ES-I3 (cell line): ENCODE measurements at regions not wholly inside any gene's neighbourhood (a gene's known extent, or its start where the extent isn't known, plus 50 kb on each side); places are given as distances from the start of the nearest gene placed in this dataset.
"Not testable (repeated sequence)": the region's sequence is repeated elsewhere in the genome, so short reads cannot be mapped to it uniquely, and the experiment has no call there.

Source experiments
- H3K36me3 ChIP-seq: 2 replicates; pipeline ENCODE4 v1.6.1; 2013; ENCODE audit warnings: mild to moderate bottlenecking, low read length, control low read depth, moderate library complexity; ENCODE audit not compliant: insufficient read depth
- H3K4me1 ChIP-seq: 2 replicates; pipeline ENCODE4 v1.6.1; 2013; ENCODE audit warnings: mild to moderate bottlenecking, control low read depth, low read length; ENCODE audit not compliant: insufficient read depth
- H3K9ac ChIP-seq: 2 replicates; pipeline ENCODE4 v1.6.1; 2013; ENCODE audit warnings: low read depth, mild to moderate bottlenecking, low read length, moderate library complexity
- H3K9me3 ChIP-seq: 2 replicates; pipeline ENCODE4 v1.6.1; 2013; ENCODE audit warnings: mild to moderate bottlenecking, low read length, moderate library complexity; ENCODE audit not compliant: control insufficient read depth, insufficient read depth

DNA sequence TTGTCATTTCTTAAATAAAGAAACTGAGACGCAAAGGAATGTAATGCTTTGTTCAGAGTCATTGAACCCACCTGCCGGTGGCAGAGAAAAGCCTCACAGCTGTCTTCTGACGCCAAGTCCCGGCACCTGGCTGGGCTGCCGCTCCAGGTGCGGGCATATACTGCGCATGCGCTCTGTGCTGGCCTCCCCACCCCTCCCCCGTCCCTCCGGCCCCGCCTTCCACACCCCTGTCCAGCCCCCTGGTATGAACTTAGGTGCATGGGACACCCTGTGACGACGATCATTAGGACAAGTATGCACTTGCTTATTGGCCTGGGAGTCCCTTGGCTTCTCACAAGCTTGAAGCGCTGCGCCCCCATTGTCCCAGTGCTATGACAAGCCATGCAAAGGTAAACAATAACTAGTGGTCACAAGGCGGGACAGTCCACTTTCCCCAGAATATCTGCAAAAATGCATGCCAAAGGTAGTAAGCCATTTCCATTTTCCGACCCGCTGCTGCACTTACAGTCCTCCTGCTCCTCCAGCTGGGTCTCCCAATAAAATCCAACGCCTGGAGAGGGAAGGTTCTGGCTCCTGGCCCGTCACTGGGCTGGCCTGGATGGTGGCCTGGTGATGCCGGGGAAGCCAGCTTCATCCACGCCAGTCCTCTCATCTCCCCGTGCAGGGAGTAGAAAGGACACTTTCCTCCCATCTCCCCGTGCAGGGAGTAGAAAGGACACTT lies 100.4 kb downstream of the PSMG1 start:
- H3K9ac ChIP-seq = no peak overlapping the region
- no peaks in the 10 kb centered on the region for H3K4me1 ChIP-seq
- no peaks in the 10 kb centered on the region for H3K9me3 ChIP-seq
- no peaks in the 10 kb centered on the region for H3K36me3 ChIP-seq

DNA sequence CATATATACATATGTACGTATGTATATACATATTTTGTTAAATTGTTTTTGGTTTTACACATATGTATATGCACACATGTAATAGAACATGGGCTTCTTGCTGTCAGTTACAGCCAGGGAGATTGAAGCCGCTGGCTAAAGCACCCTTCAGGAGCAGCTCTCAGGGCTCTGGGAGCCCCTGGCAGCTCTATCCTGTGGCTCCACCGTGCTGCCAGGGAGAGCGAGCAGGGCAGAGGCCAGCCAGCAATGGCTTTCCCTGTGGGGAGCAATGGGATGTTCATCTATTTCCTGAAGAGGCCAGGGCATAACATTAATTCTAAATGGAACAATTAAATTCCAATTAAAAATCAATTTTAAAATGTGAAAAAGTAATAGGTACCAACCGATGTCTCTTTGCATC lies 102.9 kb downstream of the PSMG1 start:
- H3K9ac ChIP-seq = no peak overlapping the region
- H3K4me1 ChIP-seq = no peaks in the 10 kb centered on the region
- H3K9me3 ChIP-seq = no peaks in the 10 kb centered on the region
- H3K36me3 ChIP-seq = no peaks in the 10 kb centered on the region

DNA sequence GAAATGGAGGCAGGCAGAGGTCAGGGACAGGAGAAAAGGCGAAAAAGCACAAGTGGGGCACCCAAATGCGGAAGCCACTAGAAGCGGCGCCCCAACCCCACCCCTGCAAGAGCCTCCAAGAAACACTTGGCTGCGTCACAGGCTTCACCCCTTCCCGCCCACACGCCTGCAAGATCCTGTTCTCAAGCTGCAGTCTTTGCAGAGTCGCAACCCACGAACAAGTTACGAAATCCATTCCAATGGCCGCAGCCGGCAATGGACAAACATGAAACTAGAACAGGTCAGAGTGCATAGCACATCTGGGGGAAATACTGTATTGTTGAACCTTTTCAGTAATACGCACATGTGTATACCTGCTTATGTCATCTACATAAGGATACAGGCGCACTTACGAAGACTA lies 103.6 kb downstream of the PSMG1 start:
- Histone ChIP-seq H3K9me3 (no peaks in the 10 kb centered on the region), H3K36me3 (no peaks in the 10 kb centered on the region), H3K9ac (no peak overlapping the region), H3K4me1 (no peaks in the 10 kb centered on the region)

DNA sequence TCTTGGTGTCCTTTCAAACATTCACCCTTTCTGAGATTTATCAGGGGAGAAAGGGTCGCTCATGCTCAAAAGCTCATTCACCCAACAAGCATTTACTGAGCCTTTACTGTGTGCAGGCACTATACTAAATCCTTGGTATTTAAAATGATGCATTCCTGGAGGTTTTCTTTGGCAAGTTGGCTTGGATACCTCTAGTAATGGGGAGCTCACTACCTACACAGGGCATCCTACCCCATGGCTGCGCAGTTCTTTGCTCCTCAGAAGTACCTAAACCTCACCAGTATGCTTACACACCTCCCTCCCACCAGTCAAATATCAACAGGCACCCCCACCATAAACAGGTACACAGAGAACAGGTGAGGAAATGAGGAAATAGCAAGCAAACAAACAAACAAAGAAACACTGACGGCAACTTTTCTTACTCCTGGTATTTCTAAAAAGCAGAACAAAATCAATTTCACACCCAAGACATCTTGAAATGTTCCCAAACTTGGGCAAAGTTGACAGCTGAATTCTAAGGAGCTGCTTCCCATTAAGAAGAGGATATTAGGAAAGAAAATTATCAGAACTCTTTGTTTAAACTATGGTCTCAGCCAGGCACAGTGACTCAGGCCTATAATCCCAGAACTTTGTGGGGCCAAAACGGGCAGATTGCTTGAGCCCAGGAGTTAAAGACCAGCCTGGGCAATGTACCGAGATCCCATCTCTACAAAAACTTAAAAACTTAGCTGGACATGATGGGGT lies 104.8 kb downstream of the PSMG1 start:
- Histone ChIP-seq H3K4me1 (no peaks in the 10 kb centered on the region), H3K9ac (no peak overlapping the region), H3K9me3 (0 out of 2 replicates have a peak, but pooled peaks cover 2% of the 10 kb centered on the region), H3K36me3 (no peaks in the 10 kb centered on the region)

DNA sequence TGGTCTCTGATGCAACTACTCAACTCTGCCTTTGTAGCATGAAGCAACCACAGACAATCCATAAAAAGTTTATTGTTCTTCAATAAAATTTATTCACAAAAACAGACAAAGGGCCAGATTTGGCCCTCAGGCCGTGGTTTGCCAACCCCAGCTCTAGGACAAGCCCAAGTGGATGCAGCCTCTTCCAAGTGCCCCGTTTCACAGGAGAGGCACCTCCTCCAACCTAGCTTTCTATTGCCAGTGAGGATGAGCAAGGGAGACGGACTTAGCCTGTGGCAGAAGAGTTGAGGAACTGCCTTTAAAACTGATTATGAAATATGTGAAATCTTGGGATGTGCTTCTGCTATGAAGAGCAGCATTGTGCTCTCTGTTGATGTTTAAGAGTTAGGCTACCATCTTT lies 105.4 kb downstream of the PSMG1 start:
- Histone ChIP-seq H3K9me3 (0 out of 2 replicates have a peak, but pooled peaks cover 2% of the 10 kb centered on the region), H3K4me1 (no peaks in the 10 kb centered on the region), H3K36me3 (no peaks in the 10 kb centered on the region), H3K9ac (no peak overlapping the region)

DNA sequence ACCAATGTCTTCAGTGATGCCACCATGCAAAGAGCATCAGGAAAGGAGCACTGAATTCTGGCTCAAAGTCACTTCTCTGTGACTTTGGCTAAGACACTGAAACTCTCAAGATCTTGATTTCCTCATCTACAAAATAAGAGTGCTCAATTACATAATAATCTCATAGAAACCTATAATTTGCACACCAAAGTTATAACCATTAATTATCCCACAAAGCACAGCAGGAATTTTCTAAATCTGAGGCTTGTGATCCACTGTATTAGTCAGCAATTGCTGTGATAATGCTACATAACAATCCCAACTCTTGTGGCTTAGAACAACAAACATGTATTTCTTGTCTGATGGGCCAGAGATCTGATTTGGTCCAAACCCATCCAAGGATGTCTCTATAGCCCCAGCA lies 108.7 kb downstream of the PSMG1 start:
- Histone ChIP-seq H3K4me1 (no peaks in the 10 kb centered on the region), H3K36me3 (no peaks in the 10 kb centered on the region), H3K9me3 (0 out of 2 replicates have a peak, but pooled peaks cover 2% of the 10 kb centered on the region), H3K9ac (no peak overlapping the region)

DNA sequence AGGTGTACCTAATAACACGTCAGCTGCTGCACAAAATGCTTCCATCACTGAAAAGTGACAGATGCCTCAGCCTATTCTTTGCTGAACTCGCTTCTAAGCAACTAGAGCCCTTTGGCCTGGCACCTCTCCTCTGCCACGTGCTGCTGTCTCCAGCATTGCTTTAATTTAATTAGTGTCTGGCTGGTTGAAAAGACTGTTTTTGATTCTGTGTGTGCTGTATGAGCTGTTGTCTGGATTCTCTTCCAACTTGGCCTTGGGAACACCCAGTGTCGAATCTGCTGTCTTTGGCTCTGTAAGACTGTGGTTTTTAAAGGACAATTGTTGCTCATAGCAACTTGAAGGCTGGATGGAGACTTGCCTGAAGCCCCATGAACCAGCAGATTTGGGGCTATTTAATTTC lies 109.5 kb downstream of the PSMG1 start:
- Histone ChIP-seq H3K9ac (no peak overlapping the region), H3K9me3 (0 out of 2 replicates have a peak, but pooled peaks cover 2% of the 10 kb centered on the region), H3K4me1 (no peaks in the 10 kb centered on the region), H3K36me3 (no peaks in the 10 kb centered on the region)

DNA sequence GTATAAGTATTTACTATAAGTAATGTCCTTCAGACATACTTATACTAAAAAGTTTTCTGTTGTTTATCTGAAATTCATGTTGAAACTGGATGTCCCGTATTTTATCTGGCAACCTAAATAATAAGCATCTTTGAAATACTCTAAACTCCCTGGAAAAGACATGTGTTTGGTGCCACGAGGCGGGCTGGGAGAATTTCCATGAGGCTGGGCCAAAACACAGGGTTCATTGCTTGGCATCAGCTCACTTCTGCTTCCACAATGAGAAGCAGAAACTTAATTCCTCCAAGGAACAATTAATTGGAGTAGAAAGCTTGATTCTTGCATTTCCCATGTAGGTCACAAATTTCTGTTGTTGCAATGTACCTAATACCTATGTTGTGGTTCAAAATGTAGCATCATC lies 110.2 kb downstream of the PSMG1 start:
- H3K36me3 ChIP-seq = no peaks in the 10 kb centered on the region
- 0 out of 2 replicates have a peak, but pooled peaks cover 2% of the 10 kb centered on the region for H3K9me3 ChIP-seq
- no peak overlapping the region for H3K9ac ChIP-seq
- H3K4me1 ChIP-seq = no peaks in the 10 kb centered on the region

DNA sequence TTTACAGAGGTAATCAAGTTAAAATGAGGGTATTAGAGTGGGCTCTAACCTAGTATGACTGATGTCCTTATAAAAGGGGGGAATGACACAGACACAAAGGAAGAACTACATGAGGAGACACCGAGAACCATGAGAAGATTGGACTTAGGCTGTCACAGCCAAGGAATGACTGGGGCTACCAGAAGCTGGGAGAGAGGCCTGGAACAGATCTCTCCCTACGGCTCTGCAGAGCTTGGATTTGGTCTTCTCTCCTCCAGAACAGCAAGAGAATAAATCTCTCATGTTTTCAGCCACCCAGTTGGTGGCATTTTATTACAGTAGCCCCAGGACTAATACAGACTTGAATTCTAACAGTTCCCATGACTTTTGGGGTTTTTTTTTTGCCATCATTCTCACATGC lies 110.8 kb downstream of the PSMG1 start:
- no peaks in the 10 kb centered on the region for H3K36me3 ChIP-seq
- H3K9ac ChIP-seq = no peak overlapping the region
- H3K4me1 ChIP-seq = no peaks in the 10 kb centered on the region
- 0 out of 2 replicates have a peak, but pooled peaks cover 2% of the 10 kb centered on the region for H3K9me3 ChIP-seq

DNA sequence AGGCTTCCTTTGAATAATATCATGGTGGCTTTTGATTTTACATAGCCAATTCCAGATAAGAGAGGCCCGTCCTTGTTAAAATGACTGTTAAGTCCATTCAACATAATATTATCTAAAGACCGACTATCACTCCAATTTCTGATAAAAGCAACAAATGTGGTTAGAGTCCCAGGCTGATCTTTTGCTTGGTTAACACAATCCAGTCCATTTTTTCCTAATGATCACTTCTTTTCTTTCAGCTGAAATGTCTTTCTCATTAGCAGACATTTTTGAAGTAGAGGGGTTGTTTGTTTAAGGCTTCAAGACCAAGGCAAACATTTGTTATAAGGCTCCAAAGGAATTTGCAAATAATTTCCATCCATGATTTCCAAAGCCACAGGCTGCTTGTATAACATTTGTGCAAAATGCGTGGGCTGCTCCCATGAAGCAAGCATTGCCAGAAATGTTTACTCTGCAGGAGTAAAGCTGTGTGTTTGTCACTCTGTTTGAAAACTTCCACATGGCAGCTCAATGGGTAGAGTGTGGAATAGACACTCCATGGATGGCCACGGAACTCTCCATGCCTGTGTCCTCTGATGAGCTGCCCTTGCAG lies 111.5 kb downstream of the PSMG1 start:
- no peaks in the 10 kb centered on the region for H3K36me3 ChIP-seq
- H3K4me1 ChIP-seq = no peaks in the 10 kb centered on the region
- H3K9me3 ChIP-seq = 0 out of 2 replicates have a peak, but pooled peaks cover 2% of the 10 kb centered on the region
- H3K9ac ChIP-seq = no peak overlapping the region

DNA sequence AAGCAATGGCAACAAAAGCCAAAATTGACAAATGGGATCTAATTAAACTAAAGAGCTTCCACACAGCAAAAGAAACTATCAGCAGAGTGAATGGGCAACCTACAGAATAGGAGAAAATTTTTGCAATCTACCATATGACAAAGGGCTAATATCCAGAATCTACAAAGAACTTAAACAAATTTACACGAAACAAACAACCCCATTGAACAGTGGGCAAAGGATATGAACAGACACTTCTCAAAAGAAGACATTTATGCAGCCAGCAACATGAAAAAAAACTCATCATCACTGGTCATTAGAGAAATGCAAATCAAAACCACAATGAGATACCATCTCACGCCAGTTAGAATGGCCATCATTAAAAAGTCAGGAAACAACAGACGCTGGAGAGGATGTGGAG lies 113.4 kb downstream of the PSMG1 start:
- H3K4me1 ChIP-seq, H3K9ac ChIP-seq, H3K9me3 ChIP-seq, H3K36me3 ChIP-seq: not testable (repeated sequence)

DNA sequence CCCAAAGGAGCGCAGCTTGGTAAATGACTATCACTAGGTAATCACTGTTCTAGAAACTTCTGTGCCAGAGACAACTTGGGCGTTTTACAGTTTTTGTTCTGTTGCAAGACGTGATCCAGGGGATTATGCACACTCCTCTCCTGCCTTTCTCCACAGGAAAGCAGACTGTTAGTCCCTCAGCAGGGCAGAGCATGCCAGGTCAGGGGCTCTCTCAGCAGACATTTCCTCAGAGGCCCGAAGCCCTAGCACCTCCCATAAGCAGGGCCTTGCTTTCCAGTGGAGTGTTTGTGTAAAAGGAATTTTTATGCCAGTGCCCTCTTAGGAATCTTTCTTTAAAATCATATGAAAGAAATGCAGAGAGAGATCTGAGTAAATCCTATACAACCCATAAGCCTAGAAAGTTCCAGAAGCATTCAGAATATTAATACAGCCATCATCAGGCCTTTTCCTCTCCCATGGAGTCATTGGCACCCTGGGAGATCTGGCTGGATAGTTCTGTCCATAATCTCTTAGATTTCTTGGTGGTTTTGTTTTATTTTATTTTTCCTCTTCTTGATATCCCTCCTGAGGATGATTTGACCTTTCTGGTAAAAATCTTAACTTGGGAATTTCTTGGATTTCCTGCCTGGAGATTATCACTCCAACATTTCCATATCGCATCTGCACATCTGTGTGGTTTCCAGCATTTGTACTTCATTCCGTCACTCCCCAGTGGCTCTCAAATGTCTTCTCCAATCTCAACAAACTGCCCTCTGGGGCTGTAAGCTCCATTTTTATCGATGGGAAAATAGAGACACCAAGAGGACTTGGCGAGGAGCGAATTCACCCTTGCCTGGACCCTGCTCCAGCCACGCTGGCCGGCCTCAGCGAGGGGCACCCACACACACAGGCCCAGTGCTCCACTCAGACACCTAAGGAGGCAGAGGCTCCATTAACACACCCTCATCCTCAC lies 116.1 kb downstream of the PSMG1 start:
- Histone ChIP-seq H3K36me3 (no peaks in the 10 kb centered on the region), H3K9me3 (0 out of 2 replicates have a peak, but pooled peaks cover 4% of the 10 kb centered on the region), H3K4me1 (no peaks in the 10 kb centered on the region), H3K9ac (no peak overlapping the region)

DNA sequence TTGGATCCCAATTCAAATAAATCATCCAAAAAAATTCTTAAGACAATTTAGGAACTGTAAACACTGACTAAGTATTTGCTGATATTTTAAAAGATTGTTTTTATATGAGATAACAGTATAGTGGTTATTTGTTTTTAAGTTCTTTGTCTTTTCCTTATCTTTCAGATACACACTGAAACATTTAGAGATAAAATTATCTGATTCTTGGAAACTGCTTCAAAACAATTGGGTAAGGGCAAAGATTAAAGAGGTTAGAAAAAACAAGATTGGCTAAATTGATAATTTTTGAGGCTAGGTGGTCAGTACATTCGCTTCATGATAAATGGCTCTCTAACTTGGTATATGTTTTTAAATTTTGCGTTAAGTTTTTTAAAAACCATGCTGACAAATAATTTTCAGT lies 117.3 kb downstream of the PSMG1 start:
- Histone ChIP-seq H3K9me3 (0 out of 2 replicates have a peak, but pooled peaks cover 4% of the 10 kb centered on the region), H3K4me1 (no peaks in the 10 kb centered on the region), H3K36me3 (no peaks in the 10 kb centered on the region), H3K9ac (no peak overlapping the region)
